Panc1 (cell line): ENCODE measurements at regions not wholly inside any gene's neighbourhood (a gene's known extent, or its start where the extent isn't known, plus 50 kb on each side); places are given as distances from the start of the nearest gene placed in this dataset.

Experiments
- CTCF ChIP-seq: fragments of 450-650 bp; IDR thresholded peaks from 2 replicates; pipeline ENCODE4 v1.5.1; 2017; ENCODE audit warnings: mild to moderate bottlenecking
- POLR2AphosphoS5 ChIP-seq: IDR thresholded peaks from 2 replicates; pipeline ENCODE4 v1.6.1; 2012; ENCODE audit warnings: mild to moderate bottlenecking, low read depth, low read length, moderate library complexity

GRCh38 chr1:55928576-55928975, 650.8 kb downstream of the PLPP3 start:
- TF ChIP-seq CTCF, result no peak
- TF ChIP-seq POLR2AphosphoS5, result no peak
